ENCODE measurements at regions not wholly inside any gene's neighbourhood (a gene's known extent, or its start where the extent isn't known, plus 50 kb on each side); places are given as distances from the start of the nearest gene placed in this dataset.

DNA sequence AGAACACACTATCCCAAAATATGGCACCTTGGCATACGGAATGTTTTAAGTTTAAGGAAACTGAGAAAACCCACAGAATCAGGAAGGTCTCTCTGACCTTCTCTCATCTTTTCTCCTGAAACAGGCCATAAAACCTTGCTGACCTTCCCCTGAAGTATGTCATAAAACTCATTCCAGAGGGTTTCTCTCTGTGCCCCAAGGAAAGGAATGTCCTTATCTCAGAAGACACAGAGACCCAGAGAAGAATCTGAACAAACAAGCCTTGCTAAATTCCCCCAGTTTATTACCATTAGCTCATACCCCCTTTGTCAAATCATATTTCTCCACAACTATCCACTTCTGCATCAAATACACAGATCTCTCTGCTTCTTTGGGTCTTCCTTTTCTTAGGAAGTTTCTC, 603.1 kb downstream of the MCTP2 start:
- Mint-ChIP-seq H3K4me3 (no peak overlapping the region), H3K36me3 (ENCODE audit: low read depth) (no peaks in the 10 kb centered on the region), H3K9me3 (peaks cover 4% of the 10 kb centered on the region), H3K27me3 (ENCODE audit: low read depth) (no peaks in the 10 kb centered on the region), H3K4me1 (ENCODE audit: low read depth) (no peaks in the 10 kb centered on the region), H3K27ac (no peak overlapping the region)
- no peak for DNase-seq (ENCODE audit: low spot score)

DNA sequence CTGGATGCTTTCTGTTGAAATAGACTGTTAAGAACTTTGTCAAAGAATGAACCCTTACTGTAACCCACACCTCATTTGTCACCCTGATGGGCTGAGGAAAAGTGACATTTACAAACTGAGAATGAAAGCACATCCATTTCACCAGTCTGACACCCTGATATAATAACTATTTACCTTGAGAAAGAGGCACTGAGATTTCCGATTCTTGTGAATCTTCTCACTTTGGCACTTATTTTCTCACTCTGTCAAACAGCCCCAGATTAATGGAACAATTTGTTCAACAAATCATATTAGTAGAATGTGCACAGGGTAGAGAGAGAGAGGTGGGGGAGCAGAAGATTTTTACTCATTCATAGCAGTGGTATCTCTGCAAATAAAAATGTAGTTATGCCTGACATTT, 606.9 kb downstream of the MCTP2 start:
- H3K36me3 Mint-ChIP-seq (ENCODE audit: low read depth), result no peaks in the 10 kb centered on the region

DNA sequence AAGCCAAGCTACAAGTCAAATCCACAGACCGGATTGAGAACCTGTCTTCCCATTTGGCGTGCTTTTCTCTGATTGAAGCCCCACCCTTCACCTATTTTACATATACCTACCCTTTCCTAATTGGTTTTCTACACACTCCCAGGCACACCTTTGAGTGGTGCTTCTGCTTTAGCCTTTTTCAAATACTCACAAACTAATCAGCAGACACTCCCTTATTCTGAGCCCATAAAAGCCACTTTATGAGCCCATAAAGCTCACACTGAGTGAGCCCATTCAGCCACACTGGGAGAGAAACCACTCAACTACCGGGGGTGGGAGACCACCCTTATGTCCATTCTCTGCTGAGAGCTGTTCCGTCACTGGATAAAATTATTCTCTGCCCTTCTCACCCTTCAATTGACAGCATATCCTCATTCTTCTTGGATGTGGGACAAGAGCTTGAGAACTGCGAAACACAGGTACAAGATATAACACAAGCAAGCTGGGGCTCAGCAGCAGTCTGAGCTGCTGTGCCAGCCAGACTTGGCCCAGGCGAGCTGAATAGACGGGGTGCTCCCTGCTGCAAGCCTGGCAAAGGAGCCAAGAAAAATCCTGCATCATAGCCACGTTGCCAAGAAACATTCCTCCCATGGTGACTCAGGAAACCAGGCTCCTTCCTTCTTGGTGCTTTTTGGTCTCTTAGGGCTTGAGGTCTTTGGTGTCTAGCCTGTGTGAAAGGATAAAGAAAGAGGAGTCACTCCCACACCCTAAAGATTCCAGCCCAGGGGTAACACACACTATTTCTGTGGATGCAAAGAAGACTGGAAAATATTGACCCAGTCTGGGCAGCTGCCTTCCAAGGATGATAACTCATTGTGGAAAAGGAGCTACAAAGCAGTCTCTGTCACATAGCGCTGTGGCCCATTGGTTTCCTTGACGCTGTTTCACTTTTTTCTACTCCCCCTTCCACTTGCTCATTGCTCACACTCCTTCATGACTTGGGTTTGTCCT, 609.7 kb downstream of the MCTP2 start:
- H3K27me3 Mint-ChIP-seq (ENCODE audit: low read depth), result peaks cover 28% of the 10 kb centered on the region
- H3K4me1 Mint-ChIP-seq (ENCODE audit: low read depth), result no peaks in the 10 kb centered on the region
- H3K27ac Mint-ChIP-seq, result no peak overlapping the region
- no peak overlapping the region for H3K4me3 Mint-ChIP-seq
- H3K36me3 Mint-ChIP-seq (ENCODE audit: low read depth), result no peaks in the 10 kb centered on the region
- no peak for DNase-seq (ENCODE audit: low spot score)
- no peaks in the 10 kb centered on the region for H3K9me3 Mint-ChIP-seq

More for the DNA sequence above, 606.9 kb downstream of the MCTP2 start:
- Mint-ChIP-seq H3K4me3 (no peak overlapping the region), H3K27me3 (ENCODE audit: low read depth) (peaks cover 5% of the 10 kb centered on the region), H3K27ac (no peak overlapping the region), H3K4me1 (ENCODE audit: low read depth) (no peaks in the 10 kb centered on the region), H3K9me3 (no peaks in the 10 kb centered on the region)
- DNase-seq (ENCODE audit: low spot score), result no peak

DNA sequence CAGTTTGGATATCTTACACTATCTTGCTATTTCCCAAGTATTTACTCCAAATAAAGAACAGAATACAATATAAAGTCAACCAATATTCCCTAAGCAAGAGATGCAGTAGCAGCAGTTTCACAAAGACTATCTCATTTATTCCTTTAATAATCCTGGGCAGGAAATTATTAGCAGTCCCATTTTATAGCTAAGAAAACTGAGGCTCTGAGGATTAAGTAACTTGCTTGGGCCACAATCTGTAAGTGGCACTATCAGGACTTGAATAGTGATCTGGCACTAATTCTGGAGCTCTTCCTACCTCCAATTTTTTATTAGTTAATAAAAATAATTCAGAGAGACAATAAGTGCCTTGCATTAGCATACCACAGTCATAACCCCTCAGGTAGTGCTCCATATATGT, 611.7 kb downstream of the MCTP2 start:
- no peak overlapping the region for H3K4me3 Mint-ChIP-seq
- H3K9me3 Mint-ChIP-seq, result peaks cover 3% of the 10 kb centered on the region
- H3K27ac Mint-ChIP-seq, result no peak overlapping the region
- no peaks in the 10 kb centered on the region for H3K36me3 Mint-ChIP-seq (ENCODE audit: low read depth)
- no peaks in the 10 kb centered on the region for H3K4me1 Mint-ChIP-seq (ENCODE audit: low read depth)
- H3K27me3 Mint-ChIP-seq (ENCODE audit: low read depth), result peaks cover 33% of the 10 kb centered on the region
- no peak for DNase-seq (ENCODE audit: low spot score)

DNA sequence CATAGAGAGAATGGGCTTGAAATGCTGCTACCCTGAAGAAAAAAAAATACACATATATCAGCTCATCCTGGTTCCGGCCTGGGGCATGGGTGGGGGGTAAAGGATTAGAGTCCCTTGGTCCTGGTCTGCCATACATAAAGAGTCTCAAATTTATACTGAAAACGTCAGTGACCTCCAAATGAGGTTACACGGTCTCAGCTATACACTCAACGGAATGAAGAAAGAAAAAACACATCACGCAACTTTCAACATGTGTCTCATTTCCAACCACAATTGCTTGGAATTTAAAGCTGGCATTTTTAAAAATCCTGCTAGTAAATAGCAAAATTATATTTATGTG, 612.8 kb downstream of the MCTP2 start:
- Mint-ChIP-seq H3K36me3 (ENCODE audit: low read depth) (no peaks in the 10 kb centered on the region), H3K4me1 (ENCODE audit: low read depth) (no peaks in the 10 kb centered on the region), H3K4me3 (no peak overlapping the region), H3K27ac (no peak overlapping the region), H3K9me3 (peaks cover 3% of the 10 kb centered on the region), H3K27me3 (ENCODE audit: low read depth) (peaks cover 33% of the 10 kb centered on the region)
- DNase-seq (ENCODE audit: low spot score), result no peak

DNA sequence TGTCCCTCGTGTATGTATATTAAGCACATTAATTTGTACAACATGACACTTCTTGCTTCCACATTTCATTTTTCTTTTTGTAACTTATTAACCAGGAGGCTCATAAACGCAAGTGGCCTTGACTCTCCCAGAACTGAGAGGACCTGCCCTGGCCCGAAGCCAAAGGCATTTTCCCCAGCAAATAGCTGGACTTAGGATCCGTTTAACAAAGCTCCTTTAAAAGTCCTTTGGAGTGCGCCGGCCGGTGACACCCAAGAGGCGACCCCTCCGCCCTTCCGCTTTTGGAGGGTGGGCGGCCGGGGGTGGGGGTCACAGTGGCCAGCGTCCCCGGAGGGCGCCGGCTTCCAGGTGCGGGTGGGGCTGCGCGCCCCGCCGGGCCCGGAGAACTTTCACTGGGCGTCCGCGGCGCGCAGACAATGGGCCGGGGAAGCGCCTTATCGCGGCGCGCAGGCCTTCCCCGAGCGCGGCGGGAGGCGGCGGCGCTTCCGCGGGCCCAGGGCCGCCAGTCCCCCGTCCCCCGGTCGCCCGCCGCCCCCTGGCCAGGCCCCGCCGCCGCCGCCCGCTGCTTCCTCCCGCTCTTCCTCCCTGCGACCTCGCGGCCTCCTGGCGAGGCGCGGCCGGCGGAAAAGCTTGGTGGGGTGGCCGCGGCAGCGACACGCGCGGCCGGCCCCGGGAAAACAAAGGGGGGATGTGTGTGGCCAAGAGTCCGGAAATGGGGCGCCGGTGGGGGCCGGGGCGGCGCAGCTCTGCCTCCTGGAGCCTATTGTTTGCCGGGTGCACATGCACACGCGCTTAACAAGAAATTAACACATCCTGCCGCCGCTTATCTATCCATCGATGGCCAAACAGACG, 613.4 kb downstream of the MCTP2 start:
- no peaks in the 10 kb centered on the region for H3K36me3 Mint-ChIP-seq (ENCODE audit: low read depth)
- no peak overlapping the region for H3K27ac Mint-ChIP-seq
- DNase-seq (ENCODE audit: low spot score), result no peak
- H3K4me1 Mint-ChIP-seq (ENCODE audit: low read depth), result no peaks in the 10 kb centered on the region
- peaks cover 33% of the 10 kb centered on the region for H3K27me3 Mint-ChIP-seq (ENCODE audit: low read depth)
- peaks cover 3% of the 10 kb centered on the region for H3K9me3 Mint-ChIP-seq
- no peak overlapping the region for H3K4me3 Mint-ChIP-seq

DNA sequence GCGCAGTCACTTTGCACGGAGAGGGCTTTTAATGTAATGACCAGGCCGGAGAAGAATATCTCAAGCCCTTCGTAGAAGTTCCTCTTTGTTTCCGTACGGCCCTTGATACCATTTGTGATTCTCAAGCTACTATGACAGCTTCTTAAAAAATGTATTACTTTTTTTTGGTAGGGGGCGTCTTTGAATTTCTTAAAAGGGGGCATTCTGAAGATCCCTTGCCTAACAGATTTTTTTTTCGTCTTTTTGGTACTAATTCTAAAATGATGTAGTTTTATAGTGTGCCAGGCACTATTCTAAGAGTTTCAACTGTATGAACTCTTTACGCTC, 614.0 kb downstream of the MCTP2 start:
- DNase-seq (ENCODE audit: low spot score), result no peak
- Mint-ChIP-seq H3K4me1 (ENCODE audit: low read depth) (no peaks in the 10 kb centered on the region), H3K4me3 (no peak overlapping the region), H3K9me3 (peaks cover 3% of the 10 kb centered on the region), H3K27ac (no peak overlapping the region), H3K36me3 (ENCODE audit: low read depth) (no peaks in the 10 kb centered on the region), H3K27me3 (ENCODE audit: low read depth) (peaks cover 33% of the 10 kb centered on the region)

DNA sequence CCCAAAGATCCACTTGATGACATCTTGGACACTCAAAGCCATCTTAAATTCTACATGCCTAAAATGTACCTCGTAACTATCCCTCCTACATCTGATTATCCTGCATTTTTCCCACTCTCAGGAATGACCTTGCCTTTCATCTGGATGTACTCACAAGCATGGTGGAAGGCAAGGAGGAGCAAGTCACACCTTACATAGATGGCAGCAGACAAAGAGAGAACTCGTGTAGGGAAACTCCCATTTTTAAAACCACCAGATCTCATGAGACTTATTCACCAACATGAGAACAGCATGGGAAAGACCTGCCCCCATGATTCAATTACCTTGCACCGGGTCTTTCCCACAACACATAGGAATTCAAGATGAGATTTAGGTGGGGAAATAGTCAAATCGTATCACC, 616.0 kb downstream of the MCTP2 start:
- Mint-ChIP-seq H3K4me1 (ENCODE audit: low read depth) (no peaks in the 10 kb centered on the region), H3K27ac (no peak overlapping the region), H3K27me3 (ENCODE audit: low read depth) (peaks cover 33% of the 10 kb centered on the region), H3K4me3 (no peak overlapping the region), H3K36me3 (ENCODE audit: low read depth) (no peaks in the 10 kb centered on the region), H3K9me3 (peaks cover 3% of the 10 kb centered on the region)
- no peak for DNase-seq (ENCODE audit: low spot score)

DNA sequence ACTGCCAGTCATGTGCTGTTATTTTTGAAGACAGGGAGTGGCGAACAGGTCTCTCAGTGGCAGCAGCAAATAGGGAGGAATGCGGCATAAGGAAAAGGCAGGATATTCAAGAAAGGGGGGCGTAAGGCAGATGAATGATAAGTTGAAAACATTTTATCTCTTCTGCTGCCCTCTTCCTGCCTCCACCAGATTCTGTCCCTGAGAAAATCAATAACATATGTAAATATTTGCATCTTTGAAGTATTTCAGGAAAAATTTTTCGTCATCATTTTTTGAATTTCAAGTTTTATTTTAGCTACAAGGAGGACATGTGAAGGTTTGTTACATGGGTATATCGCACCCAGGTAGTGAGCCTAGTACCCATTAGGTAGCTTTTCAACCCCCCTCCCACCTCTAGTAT, 616.7 kb downstream of the MCTP2 start:
- peaks cover 28% of the 10 kb centered on the region for H3K27me3 Mint-ChIP-seq (ENCODE audit: low read depth)
- DNase-seq (ENCODE audit: low spot score), result no peak
- peaks cover 3% of the 10 kb centered on the region for H3K9me3 Mint-ChIP-seq
- no peaks in the 10 kb centered on the region for H3K4me1 Mint-ChIP-seq (ENCODE audit: low read depth)
- no peak overlapping the region for H3K4me3 Mint-ChIP-seq
- H3K27ac Mint-ChIP-seq, result no peak overlapping the region
- no peaks in the 10 kb centered on the region for H3K36me3 Mint-ChIP-seq (ENCODE audit: low read depth)

DNA sequence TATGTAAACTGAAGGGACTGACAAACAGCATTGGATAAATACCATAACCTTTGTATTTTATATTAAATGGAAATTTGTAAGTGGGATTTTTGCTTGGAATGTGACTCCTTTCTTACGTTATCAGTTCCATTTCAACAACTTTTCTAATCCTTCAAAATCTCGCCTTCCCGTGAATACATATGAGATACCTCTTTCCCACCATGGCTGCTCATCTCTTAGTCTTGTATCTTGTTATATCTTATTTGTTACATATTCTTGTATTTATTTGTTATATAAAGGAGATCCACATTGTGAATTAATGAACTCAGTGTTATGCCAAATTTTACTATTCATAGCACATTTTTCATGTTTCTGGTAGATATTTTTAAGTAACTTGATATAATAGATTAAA, 623.7 kb downstream of the MCTP2 start:
- no peak for DNase-seq (ENCODE audit: low spot score)
- Mint-ChIP-seq H3K36me3 (ENCODE audit: low read depth) (no peaks in the 10 kb centered on the region), H3K9me3 (no peaks in the 10 kb centered on the region), H3K4me1 (ENCODE audit: low read depth) (no peaks in the 10 kb centered on the region), H3K4me3 (no peak overlapping the region), H3K27me3 (ENCODE audit: low read depth) (no peaks in the 10 kb centered on the region), H3K27ac (no peak overlapping the region)

DNA sequence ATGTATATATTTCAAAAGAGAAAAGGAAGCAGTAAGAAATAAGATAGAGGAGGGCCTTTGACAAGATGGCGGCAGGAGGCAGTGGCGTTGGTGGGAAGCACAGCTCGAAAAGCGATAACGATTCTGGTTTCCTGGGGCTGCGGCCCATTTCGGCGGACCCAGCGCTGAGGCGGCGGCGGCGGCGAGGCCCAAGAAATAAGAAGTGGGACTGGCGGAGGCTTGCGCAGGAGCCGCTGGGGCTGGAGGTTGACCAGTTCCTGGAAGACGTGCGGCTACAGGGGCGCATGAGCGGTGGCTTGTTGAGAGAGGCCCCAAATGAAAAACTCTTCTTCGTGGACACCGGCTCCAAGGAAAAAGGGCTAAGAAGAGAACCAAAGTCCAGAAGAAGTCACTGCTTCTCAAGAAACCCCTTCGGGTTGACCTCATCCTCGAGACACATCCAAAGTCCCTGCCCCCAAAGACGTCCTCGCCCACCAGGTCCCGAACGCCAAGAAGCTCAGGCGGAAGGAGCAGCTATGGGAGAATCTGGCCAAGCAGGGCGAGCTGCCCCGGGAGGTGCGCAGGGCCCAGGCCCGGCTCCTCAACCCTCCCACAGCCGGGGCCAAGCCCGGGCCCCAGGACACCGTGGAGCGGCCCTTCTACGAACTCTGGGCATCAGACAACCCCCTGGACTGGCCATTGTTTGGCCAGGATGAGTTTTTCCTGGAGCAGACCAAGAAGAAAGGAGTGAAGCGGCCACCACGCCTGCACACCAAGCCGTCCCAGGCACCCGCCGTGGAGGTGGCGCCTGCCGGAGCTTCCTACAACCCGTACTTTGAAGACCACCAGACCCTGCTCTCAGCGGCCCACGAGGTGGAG, 624.3 kb downstream of the MCTP2 start:
- Mint-ChIP-seq H3K9me3 (no peaks in the 10 kb centered on the region), H3K4me1 (ENCODE audit: low read depth) (no peaks in the 10 kb centered on the region), H3K27me3 (ENCODE audit: low read depth) (no peaks in the 10 kb centered on the region), H3K4me3 (no peak overlapping the region), H3K27ac (no peak overlapping the region), H3K36me3 (ENCODE audit: low read depth) (no peaks in the 10 kb centered on the region)
- no peak for DNase-seq (ENCODE audit: low spot score)

DNA sequence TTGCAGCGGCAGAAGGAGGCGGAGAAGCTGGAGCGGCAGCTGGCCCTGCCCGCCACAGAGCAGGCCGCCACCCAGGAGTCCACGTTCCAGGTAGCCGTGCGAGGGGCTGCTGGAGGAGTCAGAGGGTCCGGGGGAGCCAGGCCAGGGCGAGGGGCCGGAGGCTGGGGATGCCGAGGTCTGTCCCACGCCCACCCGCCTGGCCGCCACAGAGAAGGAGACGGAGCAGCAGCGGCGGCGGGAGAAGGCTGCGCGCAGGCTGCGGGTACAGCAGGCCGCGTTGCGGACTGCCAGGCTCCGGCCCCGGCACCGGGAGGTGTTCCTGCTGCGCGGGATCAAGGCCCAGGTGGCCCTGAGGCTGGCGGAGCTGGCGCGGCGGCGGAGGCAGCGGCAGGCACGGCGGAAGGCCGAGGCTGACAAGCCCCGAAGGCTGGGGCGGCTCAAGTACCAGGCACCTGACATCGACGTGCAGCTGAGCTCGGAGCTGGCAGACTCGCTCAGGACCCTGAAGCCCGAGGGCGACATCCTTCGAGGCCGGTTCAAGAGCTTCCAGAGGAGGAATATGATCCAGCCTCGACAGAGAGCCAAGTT, 625.0 kb downstream of the MCTP2 start:
- no peaks in the 10 kb centered on the region for H3K9me3 Mint-ChIP-seq
- DNase-seq (ENCODE audit: low spot score), result no peak
- H3K4me1 Mint-ChIP-seq (ENCODE audit: low read depth), result no peaks in the 10 kb centered on the region
- H3K4me3 Mint-ChIP-seq, result no peak overlapping the region
- no peak overlapping the region for H3K27ac Mint-ChIP-seq
- no peaks in the 10 kb centered on the region for H3K27me3 Mint-ChIP-seq (ENCODE audit: low read depth)
- H3K36me3 Mint-ChIP-seq (ENCODE audit: low read depth), result no peaks in the 10 kb centered on the region

DNA sequence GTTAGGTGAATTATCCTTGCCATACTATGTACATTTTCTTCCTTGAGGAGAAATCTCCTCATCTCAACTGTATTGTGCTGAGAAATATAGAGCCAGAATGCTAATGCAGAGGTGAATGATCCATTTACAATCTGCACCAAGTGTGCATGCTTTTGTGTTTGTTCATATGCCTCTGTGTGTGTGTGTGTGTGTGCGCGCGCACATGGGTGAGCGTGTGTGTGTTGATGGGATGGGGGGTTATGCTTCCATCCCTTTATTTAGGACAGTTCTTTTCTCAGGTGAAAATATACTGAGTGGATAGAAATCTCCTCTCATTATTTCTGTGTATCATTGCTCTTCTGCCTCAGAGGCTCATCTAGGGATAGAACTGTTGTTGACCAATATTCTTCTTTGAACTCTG, 626.1 kb downstream of the MCTP2 start:
- Mint-ChIP-seq H3K27me3 (ENCODE audit: low read depth) (no peaks in the 10 kb centered on the region), H3K36me3 (ENCODE audit: low read depth) (no peaks in the 10 kb centered on the region), H3K4me3 (no peak overlapping the region), H3K9me3 (no peaks in the 10 kb centered on the region), H3K27ac (no peak overlapping the region), H3K4me1 (ENCODE audit: low read depth) (no peaks in the 10 kb centered on the region)
- no peak for DNase-seq (ENCODE audit: low spot score)
